Activated naive CD4-positive, alpha-beta T cell treated with anti-CD3 and anti-CD28 coated beads, Interleukin-2, amount 50 U/mL, for 24 hours (primary cell): ENCODE measurements at regions not wholly inside any gene's neighbourhood (a gene's known extent, or its start where the extent isn't known, plus 50 kb on each side); places are given as distances from the start of the nearest gene placed in this dataset.

ENCODE experiments used
- H3K27ac Mint-ChIP-seq: one replicate; pipeline ENCODE4 v1.8.0; 2021; ENCODE audit warnings: mild to moderate bottlenecking, mixed read lengths
- H3K27me3 Mint-ChIP-seq: one replicate; pipeline ENCODE4 v1.8.0; 2021; ENCODE audit warnings: mixed read lengths
- H3K36me3 Mint-ChIP-seq: one replicate; pipeline ENCODE4 v1.8.0; 2021; ENCODE audit warnings: mixed read lengths
- H3K4me1 Mint-ChIP-seq: one replicate; pipeline ENCODE4 v1.8.0; 2021; ENCODE audit warnings: mixed read lengths
- H3K4me3 Mint-ChIP-seq: one replicate; pipeline ENCODE4 v1.8.0; 2021; ENCODE audit warnings: mild to moderate bottlenecking, mixed read lengths
- H3K9me3 Mint-ChIP-seq: one replicate; pipeline ENCODE4 v1.8.0; 2021; ENCODE audit warnings: mixed read lengths

DNA sequence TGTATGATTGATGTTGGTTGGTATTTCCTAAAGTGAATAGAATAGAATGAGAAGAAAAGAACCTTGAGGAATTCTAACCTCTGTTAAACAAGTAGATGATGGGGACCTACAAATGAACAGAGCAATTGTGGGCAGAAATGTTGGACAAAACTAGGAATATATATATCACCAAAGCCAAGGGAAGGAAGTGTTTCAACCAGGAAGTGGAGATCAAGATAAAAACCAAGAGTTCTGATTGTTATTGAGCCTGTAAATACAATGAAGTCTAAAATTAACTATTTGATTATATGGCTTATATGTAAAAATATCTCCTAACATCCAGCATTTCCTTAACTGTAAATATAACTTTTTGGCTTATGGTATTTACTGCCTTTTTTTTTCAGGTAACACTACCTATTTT is 730.0 kb downstream of the SOCS6 start:
- Mint-ChIP-seq H3K4me3 (no peak overlapping the region), H3K27ac (no peak overlapping the region), H3K36me3 (peaks cover 5% of the 10 kb centered on the region), H3K9me3 (peaks cover 10% of the 10 kb centered on the region), H3K4me1 (peaks cover 8% of the 10 kb centered on the region), H3K27me3 (no peaks in the 10 kb centered on the region)

DNA sequence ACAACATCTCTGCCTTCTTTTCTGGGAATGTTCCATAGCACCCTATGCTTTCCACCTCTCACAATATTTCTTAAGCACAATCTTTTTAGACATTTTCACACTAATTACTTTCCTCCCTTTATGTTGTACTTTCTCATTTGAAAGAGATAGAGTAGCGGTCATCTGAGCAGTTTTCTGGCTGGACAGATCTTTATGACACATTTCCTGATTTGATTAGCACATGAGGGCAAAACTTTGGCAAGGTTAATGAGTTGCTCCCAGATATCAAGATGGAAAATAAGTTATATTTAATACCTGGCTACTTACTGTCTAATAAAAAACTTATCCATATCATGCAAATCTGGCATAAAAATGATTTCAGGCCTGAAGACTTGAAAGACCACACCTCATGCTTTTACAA is 723.9 kb downstream of the SOCS6 start:
- Mint-ChIP-seq H3K4me3 (no peak overlapping the region), H3K4me1 (no peaks in the 10 kb centered on the region), H3K9me3 (peaks cover 6% of the 10 kb centered on the region), H3K36me3 (peaks cover 3% of the 10 kb centered on the region), H3K27me3 (no peaks in the 10 kb centered on the region), H3K27ac (no peak overlapping the region)

DNA sequence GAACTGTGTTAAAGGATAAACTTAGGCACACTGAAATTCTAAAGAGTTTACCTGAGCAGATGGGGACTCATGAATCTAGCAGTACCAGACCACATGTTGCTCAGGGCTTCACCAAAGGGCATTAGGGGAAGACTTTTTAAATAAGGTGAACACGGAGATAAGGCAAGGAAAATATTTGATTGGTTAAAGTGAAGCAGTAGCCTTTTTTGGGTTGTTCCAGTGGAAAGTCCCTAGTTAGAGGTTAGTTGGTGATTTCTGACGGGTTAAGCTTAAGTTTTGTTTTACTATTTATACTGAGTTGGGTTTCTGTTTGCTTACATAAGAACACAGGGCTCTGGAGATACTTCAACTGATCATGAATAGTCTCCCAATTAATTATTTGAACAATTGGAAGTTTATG is 722.5 kb downstream of the SOCS6 start:
- Mint-ChIP-seq H3K27ac (no peak overlapping the region), H3K9me3 (peaks cover 6% of the 10 kb centered on the region), H3K4me1 (no peaks in the 10 kb centered on the region), H3K27me3 (no peaks in the 10 kb centered on the region), H3K4me3 (no peak overlapping the region), H3K36me3 (peaks cover 3% of the 10 kb centered on the region)

DNA sequence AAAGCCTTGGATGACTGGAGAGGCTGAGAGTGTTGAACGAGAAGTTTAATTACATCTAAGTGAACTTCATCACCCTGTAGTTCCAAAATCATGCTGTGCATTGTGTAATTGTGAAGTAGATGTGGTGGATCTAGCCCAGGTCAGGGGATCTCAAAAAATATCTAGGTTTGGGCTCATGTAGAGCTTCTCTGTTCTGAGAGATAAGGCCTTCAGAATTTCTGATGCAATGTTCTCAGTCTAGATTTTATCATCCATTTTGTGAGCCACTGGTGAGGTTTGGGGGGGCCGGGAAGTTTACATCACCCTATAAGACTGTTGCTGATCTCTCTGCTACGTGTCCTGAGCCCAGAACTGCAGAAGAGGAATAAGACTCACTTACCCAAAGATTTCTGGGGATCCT is 719.4 kb downstream of the SOCS6 start:
- H3K27me3 Mint-ChIP-seq, result no peaks in the 10 kb centered on the region
- H3K4me1 Mint-ChIP-seq, result no peaks in the 10 kb centered on the region
- H3K36me3 Mint-ChIP-seq, result no peaks in the 10 kb centered on the region
- H3K27ac Mint-ChIP-seq, result no peak overlapping the region
- H3K9me3 Mint-ChIP-seq, result peaks cover 6% of the 10 kb centered on the region
- no peak overlapping the region for H3K4me3 Mint-ChIP-seq

GRCh38 chr18:71001597-71001996 is 712.8 kb downstream of the SOCS6 start:
- H3K27ac Mint-ChIP-seq, result no peak overlapping the region
- no peaks in the 10 kb centered on the region for H3K36me3 Mint-ChIP-seq
- H3K27me3 Mint-ChIP-seq, result no peaks in the 10 kb centered on the region
- no peaks in the 10 kb centered on the region for H3K4me1 Mint-ChIP-seq
- no peak overlapping the region for H3K4me3 Mint-ChIP-seq
- no peaks in the 10 kb centered on the region for H3K9me3 Mint-ChIP-seq

DNA sequence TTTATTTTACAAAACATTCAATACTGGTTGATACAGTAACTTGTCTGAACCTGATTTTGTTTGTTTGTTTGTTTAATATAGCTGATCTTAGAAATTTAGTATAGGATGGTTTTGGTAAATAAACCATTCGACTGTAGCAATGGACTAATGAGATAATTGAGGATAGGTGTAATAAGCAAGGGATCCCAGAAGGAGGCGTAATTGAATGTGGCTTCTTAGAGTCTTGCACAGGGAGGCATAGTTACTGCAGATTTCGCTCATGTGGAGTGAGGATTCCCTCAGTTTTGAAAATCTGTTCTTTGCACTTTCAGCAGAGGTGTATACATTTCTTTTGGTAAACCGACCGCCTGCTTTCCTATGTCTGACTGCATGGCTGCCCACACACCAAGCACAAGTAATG is 709.6 kb downstream of the SOCS6 start:
- no peak overlapping the region for H3K4me3 Mint-ChIP-seq

DNA sequence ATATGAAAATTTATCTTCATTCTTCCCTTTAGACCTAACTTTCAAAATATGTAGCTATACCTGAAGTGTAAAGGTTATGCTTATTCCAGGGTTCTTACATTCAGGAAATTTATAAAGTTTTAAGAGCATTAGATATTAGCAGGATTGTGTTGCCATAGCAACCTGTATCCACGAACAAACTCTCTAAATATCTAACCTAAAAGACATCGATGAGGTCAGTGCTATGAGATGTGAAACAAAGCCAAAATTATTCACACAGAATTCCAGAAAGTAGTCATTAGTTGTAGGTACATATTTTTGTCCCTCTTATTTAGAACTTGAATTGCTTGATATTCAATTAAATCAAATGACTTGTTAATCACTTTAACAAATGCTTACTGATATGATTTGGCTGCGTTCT is 705.3 kb downstream of the SOCS6 start:
- H3K27me3 Mint-ChIP-seq, result no peaks in the 10 kb centered on the region
- peaks cover under 1% of the 10 kb centered on the region for H3K36me3 Mint-ChIP-seq
- H3K4me1 Mint-ChIP-seq, result no peaks in the 10 kb centered on the region
- H3K27ac Mint-ChIP-seq, result no peak overlapping the region
- H3K4me3 Mint-ChIP-seq, result no peak overlapping the region
- no peaks in the 10 kb centered on the region for H3K9me3 Mint-ChIP-seq

More for the DNA sequence above, 709.6 kb downstream of the SOCS6 start:
- no peaks in the 10 kb centered on the region for H3K4me1 Mint-ChIP-seq
- H3K27me3 Mint-ChIP-seq, result no peaks in the 10 kb centered on the region
- no peak overlapping the region for H3K27ac Mint-ChIP-seq
- no peaks in the 10 kb centered on the region for H3K36me3 Mint-ChIP-seq
- H3K9me3 Mint-ChIP-seq, result no peaks in the 10 kb centered on the region

GRCh38 chr18:70991577-70991976 is 702.7 kb downstream of the SOCS6 start:
- Mint-ChIP-seq H3K4me1 (no peaks in the 10 kb centered on the region), H3K9me3 (peaks cover 6% of the 10 kb centered on the region), H3K4me3 (no peak overlapping the region), H3K27ac (no peak overlapping the region), H3K36me3 (peaks cover 2% of the 10 kb centered on the region), H3K27me3 (no peaks in the 10 kb centered on the region)

GRCh38 chr18:70985948-70986347 is 697.1 kb downstream of the SOCS6 start:
- no peaks in the 10 kb centered on the region for H3K27me3 Mint-ChIP-seq
- no peak overlapping the region for H3K4me3 Mint-ChIP-seq
- peaks cover 11% of the 10 kb centered on the region for H3K9me3 Mint-ChIP-seq
- H3K4me1 Mint-ChIP-seq, result no peaks in the 10 kb centered on the region
- peaks cover 2% of the 10 kb centered on the region for H3K36me3 Mint-ChIP-seq
- H3K27ac Mint-ChIP-seq, result no peak overlapping the region

DNA sequence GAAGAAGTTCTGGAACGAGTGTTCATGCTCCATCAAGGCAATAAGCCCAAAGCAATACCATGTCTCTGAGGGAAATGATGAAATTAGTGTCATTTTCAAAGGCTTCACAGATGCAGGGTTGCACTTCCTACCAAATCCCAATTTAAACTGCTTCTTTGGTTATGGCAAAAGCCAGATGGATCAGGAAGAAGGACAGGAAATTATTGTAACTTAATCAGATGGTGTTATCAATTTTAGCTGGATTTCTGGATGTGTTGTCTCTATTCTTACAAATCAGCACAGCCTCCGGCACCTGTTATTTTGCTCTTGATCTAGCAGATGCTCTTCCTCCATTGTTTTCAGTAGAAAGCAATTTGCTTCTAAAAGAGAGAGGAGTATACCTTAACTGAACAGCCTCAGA is 693.4 kb downstream of the SOCS6 start:
- Mint-ChIP-seq H3K9me3 (peaks cover 12% of the 10 kb centered on the region), H3K4me1 (no peaks in the 10 kb centered on the region), H3K27ac (no peak overlapping the region), H3K27me3 (no peaks in the 10 kb centered on the region), H3K36me3 (no peaks in the 10 kb centered on the region), H3K4me3 (no peak overlapping the region)

DNA sequence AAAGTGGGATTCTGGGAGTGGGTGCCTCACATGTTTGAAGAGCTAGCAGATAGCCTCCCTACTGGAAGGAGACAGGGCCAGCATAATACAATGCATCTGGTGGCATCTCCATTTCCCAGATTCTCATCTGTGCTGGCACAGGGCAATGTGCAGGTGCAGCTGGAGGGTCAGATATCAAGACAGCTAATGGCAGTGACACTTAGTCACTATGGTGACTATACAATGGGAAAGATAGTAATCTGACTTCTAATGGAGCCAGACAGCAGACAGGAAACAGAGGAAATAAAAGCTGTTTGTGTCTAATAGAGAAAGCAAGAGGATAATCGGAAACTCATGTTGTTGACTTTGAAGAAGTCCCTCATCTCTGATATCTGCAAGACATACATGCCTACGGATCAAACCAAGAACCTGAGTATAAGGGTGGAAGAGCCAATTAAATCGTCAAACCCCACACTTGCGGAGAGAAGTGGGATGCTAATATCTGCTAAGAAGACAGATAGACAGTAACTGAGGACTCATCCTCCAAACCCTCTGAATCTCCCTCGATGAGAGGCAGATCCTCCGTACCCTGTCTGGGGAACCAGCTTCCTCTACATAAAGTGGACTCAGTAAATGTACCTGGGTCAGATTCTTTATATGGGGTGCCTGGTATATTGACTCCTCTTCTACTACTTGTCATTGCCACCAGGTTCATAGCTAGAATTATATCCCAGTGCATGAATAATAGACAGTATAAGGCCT is 692.7 kb downstream of the SOCS6 start:
- Mint-ChIP-seq H3K27ac (no peak overlapping the region), H3K9me3 (peaks cover 9% of the 10 kb centered on the region), H3K4me3 (no peak overlapping the region), H3K36me3 (no peaks in the 10 kb centered on the region), H3K27me3 (no peaks in the 10 kb centered on the region), H3K4me1 (no peaks in the 10 kb centered on the region)

DNA sequence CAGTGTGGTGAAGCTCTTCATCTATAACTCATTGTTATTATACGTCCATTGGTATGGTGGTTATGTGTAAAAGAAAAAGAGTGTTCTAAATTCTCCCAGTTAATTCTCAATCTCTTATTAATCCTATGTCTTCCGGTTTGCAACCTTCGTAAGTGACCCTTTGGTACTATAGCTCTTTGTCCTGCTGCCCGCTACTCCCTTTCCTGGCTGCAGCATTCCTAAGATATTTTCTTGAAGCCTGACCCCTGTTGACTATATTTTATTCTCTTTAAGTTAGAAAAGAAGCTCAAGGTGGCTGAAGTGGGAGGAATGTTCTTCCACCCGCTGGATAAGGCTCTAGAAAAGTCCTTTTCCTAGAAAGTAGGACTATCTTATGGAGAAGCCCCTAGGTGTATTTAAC is 684.8 kb downstream of the SOCS6 start:
- H3K4me3 Mint-ChIP-seq, result no peak overlapping the region
- H3K36me3 Mint-ChIP-seq, result no peaks in the 10 kb centered on the region

GRCh38 chr18:70966419-70966818 is 677.6 kb downstream of the SOCS6 start:
- no peak overlapping the region for H3K27ac Mint-ChIP-seq
- no peak overlapping the region for H3K4me3 Mint-ChIP-seq
- H3K27me3 Mint-ChIP-seq, result no peaks in the 10 kb centered on the region
- peaks cover 1% of the 10 kb centered on the region for H3K36me3 Mint-ChIP-seq
- H3K4me1 Mint-ChIP-seq, result no peaks in the 10 kb centered on the region
- H3K9me3 Mint-ChIP-seq, result no peaks in the 10 kb centered on the region

More for the DNA sequence above, 684.8 kb downstream of the SOCS6 start:
- no peaks in the 10 kb centered on the region for H3K9me3 Mint-ChIP-seq
- no peak overlapping the region for H3K27ac Mint-ChIP-seq
- H3K27me3 Mint-ChIP-seq, result no peaks in the 10 kb centered on the region
- no peaks in the 10 kb centered on the region for H3K4me1 Mint-ChIP-seq

GRCh38 chr18:70961939-70962338 is 673.1 kb downstream of the SOCS6 start:
- no peaks in the 10 kb centered on the region for H3K4me1 Mint-ChIP-seq
- H3K27ac Mint-ChIP-seq, result no peak overlapping the region
- H3K9me3 Mint-ChIP-seq, result no peaks in the 10 kb centered on the region
- peaks cover 1% of the 10 kb centered on the region for H3K36me3 Mint-ChIP-seq
- H3K4me3 Mint-ChIP-seq, result no peak overlapping the region
- H3K27me3 Mint-ChIP-seq, result no peaks in the 10 kb centered on the region

DNA sequence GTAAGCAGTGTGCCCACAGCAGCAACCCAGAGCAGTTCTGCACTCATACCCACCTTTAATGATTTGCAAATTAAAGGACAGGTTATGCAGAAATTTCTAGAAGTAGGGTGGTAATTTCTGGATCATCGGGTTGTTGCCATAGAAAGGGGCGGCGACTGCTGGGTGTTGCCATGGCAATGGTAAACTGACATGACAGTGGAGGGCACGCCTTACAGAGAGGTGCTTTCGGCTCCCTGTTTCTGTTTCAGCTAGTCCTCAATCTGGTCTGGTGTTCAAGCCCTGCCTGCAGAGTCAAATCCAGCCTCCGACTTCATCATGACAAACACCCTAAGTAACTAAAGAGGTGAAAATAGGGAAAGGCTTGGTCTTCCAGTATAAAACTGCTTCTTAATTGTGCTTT is 667.7 kb downstream of the SOCS6 start:
- no peak overlapping the region for H3K4me3 Mint-ChIP-seq
- H3K36me3 Mint-ChIP-seq, result no peaks in the 10 kb centered on the region
- H3K4me1 Mint-ChIP-seq, result no peaks in the 10 kb centered on the region
- H3K27me3 Mint-ChIP-seq, result no peaks in the 10 kb centered on the region
- H3K9me3 Mint-ChIP-seq, result no peaks in the 10 kb centered on the region
- H3K27ac Mint-ChIP-seq, result no peak overlapping the region

GRCh38 chr18:70936160-70936559 is 647.3 kb downstream of the SOCS6 start:
- H3K27me3 Mint-ChIP-seq, result no peaks in the 10 kb centered on the region
- H3K4me3 Mint-ChIP-seq, result no peak overlapping the region
- no peaks in the 10 kb centered on the region for H3K9me3 Mint-ChIP-seq
- peaks cover 8% of the 10 kb centered on the region for H3K4me1 Mint-ChIP-seq
- no peak overlapping the region for H3K27ac Mint-ChIP-seq
- no peaks in the 10 kb centered on the region for H3K36me3 Mint-ChIP-seq
